ENCODE measurements at regions not wholly inside any gene's neighbourhood (a gene's known extent, or its start where the extent isn't known, plus 50 kb on each side); places are given as distances from the start of the nearest gene placed in this dataset.

DNA sequence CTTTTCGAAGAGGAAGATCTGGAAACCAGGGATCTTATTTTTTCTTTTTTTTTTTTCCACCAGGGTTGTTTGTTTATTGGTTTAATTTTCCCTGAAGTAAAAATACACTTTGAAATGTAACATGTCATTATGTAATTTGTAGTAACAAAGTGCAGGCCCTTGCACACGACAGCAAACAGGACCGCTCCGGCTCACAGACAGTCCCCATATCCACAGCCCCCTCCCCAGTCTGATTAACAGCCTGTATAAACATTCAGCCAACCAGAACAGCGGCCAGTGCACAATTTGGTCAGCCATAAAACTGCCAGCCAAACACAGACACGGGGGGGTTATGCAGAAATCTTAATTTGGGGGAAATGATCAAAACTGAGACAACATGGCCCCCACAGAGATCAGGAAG, 431.6 kb upstream of the NPVF start:
- Histone ChIP-seq H3K79me2 (replicated peaks; ENCODE audit: insufficient read depth, low read length) (no peaks in the 10 kb centered on the region), H3K27me3 (ENCODE audit: insufficient read depth, low read depth, low read length) (no peaks in the 10 kb centered on the region), H3F3A (ENCODE audit: insufficient read depth, low read length, poor library complexity, severe bottlenecking) (no peaks in the 10 kb centered on the region), H3K4me2 (ENCODE audit: low read length) (no peak overlapping the region), H3K36me3 (ENCODE audit: insufficient read depth, low read length) (no peaks in the 10 kb centered on the region), H3K27ac (ENCODE audit: low read length) (no peak overlapping the region), H3K4me3 (ENCODE audit: low read length) (no peak overlapping the region), H4K20me1 (ENCODE audit: insufficient read depth) (no peaks in the 10 kb centered on the region), H3K9me2 (ENCODE audit: insufficient read depth, low read length) (no peaks in the 10 kb centered on the region), H2AFZ (ENCODE audit: low read depth, low read length) (no peak overlapping the region), H3K9ac (ENCODE audit: low read length) (no peak overlapping the region), H3K9me3 (ENCODE audit: low read length) (no peaks in the 10 kb centered on the region)
- TF ChIP-seq MXI1 (conservative IDR thresholded peaks at IDR 0.05; ENCODE audit: poor library complexity, severe bottlenecking) (no peak), RAD21 (conservative IDR thresholded peaks at IDR 0.05) (no peak), TAF1 (IDR thresholded peaks at IDR 0.05; ENCODE audit: low read depth) (no peak), POLR2AphosphoS5 (IDR thresholded peaks at IDR 0.05) (no peak), EP300 (conservative IDR thresholded peaks at IDR 0.05; ENCODE audit: poor library complexity, severe bottlenecking) (no peak), SMC3 (conservative IDR thresholded peaks at IDR 0.05; ENCODE audit: poor library complexity) (no peak), EZH2 (IDR thresholded peaks at IDR 0.05; ENCODE audit: borderline replicate concordance, insufficient read depth, low read length, poor library complexity, severe bottlenecking) (no peak)
- TF ChIP-seq, protein P1, sequence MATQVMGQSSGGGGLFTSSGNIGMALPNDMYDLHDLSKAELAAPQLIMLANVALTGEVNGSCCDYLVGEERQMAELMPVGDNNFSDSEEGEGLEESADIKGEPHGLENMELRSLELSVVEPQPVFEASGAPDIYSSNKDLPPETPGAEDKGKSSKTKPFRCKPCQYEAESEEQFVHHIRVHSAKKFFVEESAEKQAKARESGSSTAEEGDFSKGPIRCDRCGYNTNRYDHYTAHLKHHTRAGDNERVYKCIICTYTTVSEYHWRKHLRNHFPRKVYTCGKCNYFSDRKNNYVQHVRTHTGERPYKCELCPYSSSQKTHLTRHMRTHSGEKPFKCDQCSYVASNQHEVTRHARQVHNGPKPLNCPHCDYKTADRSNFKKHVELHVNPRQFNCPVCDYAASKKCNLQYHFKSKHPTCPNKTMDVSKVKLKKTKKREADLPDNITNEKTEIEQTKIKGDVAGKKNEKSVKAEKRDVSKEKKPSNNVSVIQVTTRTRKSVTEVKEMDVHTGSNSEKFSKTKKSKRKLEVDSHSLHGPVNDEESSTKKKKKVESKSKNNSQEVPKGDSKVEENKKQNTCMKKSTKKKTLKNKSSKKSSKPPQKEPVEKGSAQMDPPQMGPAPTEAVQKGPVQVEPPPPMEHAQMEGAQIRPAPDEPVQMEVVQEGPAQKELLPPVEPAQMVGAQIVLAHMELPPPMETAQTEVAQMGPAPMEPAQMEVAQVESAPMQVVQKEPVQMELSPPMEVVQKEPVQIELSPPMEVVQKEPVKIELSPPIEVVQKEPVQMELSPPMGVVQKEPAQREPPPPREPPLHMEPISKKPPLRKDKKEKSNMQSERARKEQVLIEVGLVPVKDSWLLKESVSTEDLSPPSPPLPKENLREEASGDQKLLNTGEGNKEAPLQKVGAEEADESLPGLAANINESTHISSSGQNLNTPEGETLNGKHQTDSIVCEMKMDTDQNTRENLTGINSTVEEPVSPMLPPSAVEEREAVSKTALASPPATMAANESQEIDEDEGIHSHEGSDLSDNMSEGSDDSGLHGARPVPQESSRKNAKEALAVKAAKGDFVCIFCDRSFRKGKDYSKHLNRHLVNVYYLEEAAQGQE (IDR thresholded peaks at IDR 0.05; ENCODE audit: borderline replicate concordance) = no peak
- TF ChIP-seq, protein P2, sequence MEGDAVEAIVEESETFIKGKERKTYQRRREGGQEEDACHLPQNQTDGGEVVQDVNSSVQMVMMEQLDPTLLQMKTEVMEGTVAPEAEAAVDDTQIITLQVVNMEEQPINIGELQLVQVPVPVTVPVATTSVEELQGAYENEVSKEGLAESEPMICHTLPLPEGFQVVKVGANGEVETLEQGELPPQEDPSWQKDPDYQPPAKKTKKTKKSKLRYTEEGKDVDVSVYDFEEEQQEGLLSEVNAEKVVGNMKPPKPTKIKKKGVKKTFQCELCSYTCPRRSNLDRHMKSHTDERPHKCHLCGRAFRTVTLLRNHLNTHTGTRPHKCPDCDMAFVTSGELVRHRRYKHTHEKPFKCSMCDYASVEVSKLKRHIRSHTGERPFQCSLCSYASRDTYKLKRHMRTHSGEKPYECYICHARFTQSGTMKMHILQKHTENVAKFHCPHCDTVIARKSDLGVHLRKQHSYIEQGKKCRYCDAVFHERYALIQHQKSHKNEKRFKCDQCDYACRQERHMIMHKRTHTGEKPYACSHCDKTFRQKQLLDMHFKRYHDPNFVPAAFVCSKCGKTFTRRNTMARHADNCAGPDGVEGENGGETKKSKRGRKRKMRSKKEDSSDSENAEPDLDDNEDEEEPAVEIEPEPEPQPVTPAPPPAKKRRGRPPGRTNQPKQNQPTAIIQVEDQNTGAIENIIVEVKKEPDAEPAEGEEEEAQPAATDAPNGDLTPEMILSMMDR (IDR thresholded peaks at IDR 0.05; ENCODE audit: poor library complexity, severe bottlenecking) = no peak

DNA sequence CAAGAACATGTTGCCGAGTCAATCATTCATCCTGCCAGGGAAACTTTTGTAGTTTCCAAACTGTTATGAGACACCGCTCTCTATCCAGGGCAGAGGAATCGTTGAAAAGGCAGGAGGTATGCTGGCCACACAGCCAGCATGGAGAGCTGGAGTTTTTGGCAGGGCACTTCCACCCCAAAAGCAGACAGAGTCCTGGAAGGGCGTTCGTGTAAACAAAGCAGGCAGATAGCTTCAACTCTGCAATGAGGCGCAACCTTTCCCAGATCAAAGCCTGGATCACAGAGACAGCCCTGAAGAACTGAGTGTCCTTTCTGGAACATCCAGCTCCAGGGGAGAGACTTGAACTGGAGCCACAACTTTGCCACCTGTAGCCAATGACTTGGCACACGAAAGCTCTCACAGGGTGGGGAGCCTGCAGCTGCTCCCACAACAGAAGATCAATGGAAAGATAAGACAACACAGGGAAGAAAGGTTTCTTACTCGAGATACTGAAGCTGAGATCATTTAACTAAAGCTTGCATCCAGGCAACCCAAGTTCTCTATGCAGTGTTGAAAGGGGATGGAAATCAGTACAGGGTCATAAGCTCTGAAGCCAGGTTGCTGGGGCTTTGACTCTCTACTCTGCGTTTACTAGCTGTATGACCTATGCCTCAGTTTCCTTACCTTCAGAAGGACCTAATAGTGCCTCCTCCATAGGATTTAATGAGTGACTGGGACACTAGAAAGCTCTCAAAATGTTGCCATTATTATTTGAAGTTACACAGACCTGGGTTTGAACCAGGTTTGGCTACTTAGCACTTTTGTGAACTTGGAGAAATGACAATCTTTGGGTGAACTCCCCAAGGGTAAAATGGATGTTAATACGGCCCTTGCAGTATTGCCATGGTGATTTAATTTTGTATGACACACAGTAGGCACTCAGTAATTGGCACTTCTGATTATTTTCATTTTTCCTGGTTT, 434.8 kb upstream of the NPVF start:
- Histone ChIP-seq H3K27ac (ENCODE audit: low read length) (no peak overlapping the region), H3K4me3 (ENCODE audit: low read length) (no peak overlapping the region), H3K27me3 (ENCODE audit: insufficient read depth, low read depth, low read length) (no peaks in the 10 kb centered on the region), H3F3A (ENCODE audit: insufficient read depth, low read length, poor library complexity, severe bottlenecking) (no peaks in the 10 kb centered on the region), H3K9me2 (ENCODE audit: insufficient read depth, low read length) (no peaks in the 10 kb centered on the region), H2AFZ (ENCODE audit: low read depth, low read length) (no peak overlapping the region), H3K79me2 (replicated peaks; ENCODE audit: insufficient read depth, low read length) (no peaks in the 10 kb centered on the region), H3K4me2 (ENCODE audit: low read length) (no peak overlapping the region), H3K9ac (ENCODE audit: low read length) (no peak overlapping the region), H4K20me1 (ENCODE audit: insufficient read depth) (no peaks in the 10 kb centered on the region), H3K36me3 (ENCODE audit: insufficient read depth, low read length) (no peaks in the 10 kb centered on the region), H3K9me3 (ENCODE audit: low read length) (no peaks in the 10 kb centered on the region)
- no peak for TF ChIP-seq POLR2AphosphoS5 (IDR thresholded peaks at IDR 0.05)
- TF ChIP-seq, protein P2 (IDR thresholded peaks at IDR 0.05; ENCODE audit: poor library complexity, severe bottlenecking) = no peak

Measured in neural cell (in vitro differentiated cells).